HG03060 (cell line): ENCODE measurements at regions not wholly inside any gene's neighbourhood (a gene's known extent, or its start where the extent isn't known, plus 50 kb on each side); places are given as distances from the start of the nearest gene placed in this dataset.

Experiments used
- ATAC-seq: cut with Tn5 transposase; IDR thresholded peaks from one replicate; pipeline ENCODE4 v1.9.1; 2021; ENCODE audit warnings: low read depth, moderate number of reproducible peaks; ENCODE audit not compliant: unreplicated experiment

- ATAC-seq, result no peak
Measured at GRCh38 chr2:16466821-16467151, 198.8 kb downstream of the CYRIA start.

GRCh38 chr2:16466133-16466820, 199.4 kb downstream of the CYRIA start:
- no peak for ATAC-seq

GRCh38 chr2:16464641-16465040, 201.0 kb downstream of the CYRIA start:
- ATAC-seq, result no peak

GRCh38 chr2:16462958-16463357, 202.7 kb downstream of the CYRIA start:
- no peak for ATAC-seq

GRCh38 chr2:16461672-16462071, 204.0 kb downstream of the CYRIA start:
- ATAC-seq, result no peak

GRCh38 chr2:16459606-16460005, 206.0 kb downstream of the CYRIA start:
- ATAC-seq, result no peak

- ATAC-seq, result no peak
Measured at GRCh38 chr2:16454621-16455020, 211.0 kb downstream of the CYRIA start.

GRCh38 chr2:16452123-16452522, 213.5 kb downstream of the CYRIA start:
- no peak for ATAC-seq

- ATAC-seq, result no peak
Measured at GRCh38 chr2:16446706-16447105, 218.9 kb downstream of the CYRIA start.

- no peak for ATAC-seq
Measured at GRCh38 chr2:16442971-16443370, 222.7 kb downstream of the CYRIA start.

- ATAC-seq, result no peak
Measured at GRCh38 chr2:16441431-16441830, 224.2 kb downstream of the CYRIA start.

- no peak for ATAC-seq
Measured at GRCh38 chr2:16440898-16441297, 224.7 kb downstream of the CYRIA start.

- no peak for ATAC-seq
Measured at GRCh38 chr2:16438613-16439321, 226.9 kb downstream of the CYRIA start.

GRCh38 chr2:16437189-16437588, 228.4 kb downstream of the CYRIA start:
- ATAC-seq, result no peak

- ATAC-seq, result no peak
Measured at GRCh38 chr2:16434393-16434792, 231.2 kb downstream of the CYRIA start.

GRCh38 chr2:16430846-16431245, 234.8 kb downstream of the CYRIA start:
- ATAC-seq, result no peak

- ATAC-seq, result no peak
Measured at GRCh38 chr2:16429431-16430145, 236.0 kb downstream of the CYRIA start.

GRCh38 chr2:16429002-16429401, 236.6 kb downstream of the CYRIA start:
- no peak for ATAC-seq

GRCh38 chr2:16425462-16426336, 239.9 kb downstream of the CYRIA start:
- ATAC-seq, result no peak

GRCh38 chr2:16420421-16420820, 245.2 kb downstream of the CYRIA start:
- no peak for ATAC-seq

- no peak for ATAC-seq
Measured at GRCh38 chr2:16417726-16418125, 247.9 kb downstream of the CYRIA start.
